GM18861 (cell line): ENCODE measurements at regions not wholly inside any gene's neighbourhood (a gene's known extent, or its start where the extent isn't known, plus 50 kb on each side); places are given as distances from the start of the nearest gene placed in this dataset.
"Not testable (repeated sequence)": the region's sequence is repeated elsewhere in the genome, so short reads cannot be mapped to it uniquely, and the experiment has no call there.

Source experiments
- ATAC-seq: cut with Tn5 transposase; IDR thresholded peaks from one replicate; pipeline ENCODE4 v1.9.1; 2021; ENCODE audit not compliant: unreplicated experiment

GRCh38 chr13:73190477-73190876 lies 131.7 kb downstream of the KLF5 start:
- no peak for ATAC-seq

- no peak for ATAC-seq
Observed at GRCh38 chr13:73189776-73190175, 131.0 kb downstream of the KLF5 start.

GRCh38 chr13:73189362-73189761 lies 130.6 kb downstream of the KLF5 start:
- no peak for ATAC-seq

- no peak for ATAC-seq
Observed at GRCh38 chr13:73187106-73187505, 128.3 kb downstream of the KLF5 start.

GRCh38 chr13:73179650-73180274 lies 121.0 kb downstream of the KLF5 start:
- no peak for ATAC-seq

GRCh38 chr13:73177916-73178565 lies 119.2 kb downstream of the KLF5 start:
- no peak for ATAC-seq

- ATAC-seq: no peak
Observed at GRCh38 chr13:73177017-73177416, 118.2 kb downstream of the KLF5 start.

GRCh38 chr13:73174521-73175010 lies 115.8 kb downstream of the KLF5 start:
- no peak for ATAC-seq

GRCh38 chr13:73173279-73173811 lies 114.5 kb downstream of the KLF5 start:
- ATAC-seq: no peak

GRCh38 chr13:73171926-73172325 lies 113.1 kb downstream of the KLF5 start:
- no peak for ATAC-seq

GRCh38 chr13:73171271-73171682 lies 112.5 kb downstream of the KLF5 start:
- no peak for ATAC-seq

GRCh38 chr13:73169971-73170370 lies 111.2 kb downstream of the KLF5 start:
- no peak for ATAC-seq

- no peak for ATAC-seq
Observed at GRCh38 chr13:73168953-73169401, 110.2 kb downstream of the KLF5 start.

- ATAC-seq: no peak
Observed at GRCh38 chr13:73168226-73168952, 109.6 kb downstream of the KLF5 start.

- ATAC-seq: no peak
Observed at GRCh38 chr13:73167028-73167820, 108.4 kb downstream of the KLF5 start.

GRCh38 chr13:73166204-73166603 lies 107.4 kb downstream of the KLF5 start:
- no peak for ATAC-seq

GRCh38 chr13:73162912-73163911 lies 104.4 kb downstream of the KLF5 start:
- no peak for ATAC-seq

GRCh38 chr13:73160371-73161031 lies 101.7 kb downstream of the KLF5 start:
- not testable (repeated sequence) for ATAC-seq

- no peak for ATAC-seq
Observed at GRCh38 chr13:73158851-73159250, 100.0 kb downstream of the KLF5 start.
